ENCODE measurements at regions not wholly inside any gene's neighbourhood (a gene's known extent, or its start where the extent isn't known, plus 50 kb on each side); places are given as distances from the start of the nearest gene placed in this dataset.
A peak's percentile ranks its signal among the peaks of the same experiment; 100 is the strongest.

GRCh38 chr3:10565814-10566213, 60.4 kb upstream of the ATP2B2 start:
- DNase-seq (no peak), ATAC-seq (no peak)
- Histone ChIP-seq H3K27ac (no peak overlapping the region), H3K4me3 (no peak overlapping the region), H3K27me3 (ENCODE audit: insufficient read depth in 3 of 3, low read length in 2 of 3) (no peaks in the 10 kb centered on the region), H3K9me3 (no peaks in the 10 kb centered on the region), H3K4me1 (peaks cover 4% of the 10 kb centered on the region), H3K36me3 (ENCODE audit: insufficient read depth in 1 of 2, low read depth in 1 of 2) (no peaks in the 10 kb centered on the region)
- intact Hi-C loops (cut with DNase I), result no loop called here
- WGBS, 3 donors, result 66 to 83% (median 70%) methylated on average over 3 of the region's 3 CpGs
- TF ChIP-seq, protein P1, sequence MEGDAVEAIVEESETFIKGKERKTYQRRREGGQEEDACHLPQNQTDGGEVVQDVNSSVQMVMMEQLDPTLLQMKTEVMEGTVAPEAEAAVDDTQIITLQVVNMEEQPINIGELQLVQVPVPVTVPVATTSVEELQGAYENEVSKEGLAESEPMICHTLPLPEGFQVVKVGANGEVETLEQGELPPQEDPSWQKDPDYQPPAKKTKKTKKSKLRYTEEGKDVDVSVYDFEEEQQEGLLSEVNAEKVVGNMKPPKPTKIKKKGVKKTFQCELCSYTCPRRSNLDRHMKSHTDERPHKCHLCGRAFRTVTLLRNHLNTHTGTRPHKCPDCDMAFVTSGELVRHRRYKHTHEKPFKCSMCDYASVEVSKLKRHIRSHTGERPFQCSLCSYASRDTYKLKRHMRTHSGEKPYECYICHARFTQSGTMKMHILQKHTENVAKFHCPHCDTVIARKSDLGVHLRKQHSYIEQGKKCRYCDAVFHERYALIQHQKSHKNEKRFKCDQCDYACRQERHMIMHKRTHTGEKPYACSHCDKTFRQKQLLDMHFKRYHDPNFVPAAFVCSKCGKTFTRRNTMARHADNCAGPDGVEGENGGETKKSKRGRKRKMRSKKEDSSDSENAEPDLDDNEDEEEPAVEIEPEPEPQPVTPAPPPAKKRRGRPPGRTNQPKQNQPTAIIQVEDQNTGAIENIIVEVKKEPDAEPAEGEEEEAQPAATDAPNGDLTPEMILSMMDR (IDR thresholded peaks at IDR 0.05), result no peak

- peaks cover 4% of the 10 kb centered on the region for H3K4me1 ChIP-seq
- no peaks in the 10 kb centered on the region for H3K36me3 ChIP-seq (ENCODE audit: insufficient read depth in 1 of 2, low read depth in 1 of 2)
- H3K27me3 ChIP-seq (ENCODE audit: insufficient read depth in 3 of 3, low read length in 2 of 3), result no peaks in the 10 kb centered on the region
- intact Hi-C loops (cut with DNase I), result no loop called here
- no peak overlapping the region for H3K27ac ChIP-seq
- ATAC-seq (no peak), DNase-seq (no peak)
- no peaks in the 10 kb centered on the region for H3K9me3 ChIP-seq
- 95 to 96% (median 96%) methylated on average over 3 of the region's 3 CpGs for WGBS, 3 donors
- no peak overlapping the region for H3K4me3 ChIP-seq
- TF ChIP-seq, protein P1 (IDR thresholded peaks at IDR 0.05), result no peak
Observed at GRCh38 chr3:10566451-10566850, 61.1 kb upstream of the ATP2B2 start.

GRCh38 chr3:10568549-10568948, 63.2 kb upstream of the ATP2B2 start:
- Histone ChIP-seq H3K4me1 (peaks cover 4% of the 10 kb centered on the region), H3K4me3 (no peak overlapping the region), H3K9me3 (no peaks in the 10 kb centered on the region), H3K27ac (no peak overlapping the region), H3K36me3 (ENCODE audit: insufficient read depth in 1 of 2, low read depth in 1 of 2) (no peaks in the 10 kb centered on the region), H3K27me3 (ENCODE audit: insufficient read depth in 3 of 3, low read length in 2 of 3) (no peaks in the 10 kb centered on the region)
- WGBS, 3 donors, result 18 to 26% (median 20%) methylated on average over 5 of the region's 5 CpGs
- intact Hi-C loops (cut with DNase I), result no loop called here
- DNase-seq (no peak), ATAC-seq (no peak)
- TF ChIP-seq, protein P1 (IDR thresholded peaks at IDR 0.05), result no peak

GRCh38 chr3:10570196-10570946, 65.0 kb upstream of the ATP2B2 start:
- no peaks in the 10 kb centered on the region for H3K9me3 ChIP-seq
- whole genome bisulfite sequencing, 3 donors, result 60 to 71% (median 68%) methylated on average over 11 of the region's 11 CpGs
- intact Hi-C loops (cut with DNase I), result no loop called here
- TF ChIP-seq, protein P1 (IDR thresholded peaks at IDR 0.05), result no peak
- H3K4me3 ChIP-seq, result no peak overlapping the region
- H3K4me1 ChIP-seq, result peaks cover 4% of the 10 kb centered on the region
- no peaks in the 10 kb centered on the region for H3K27me3 ChIP-seq (ENCODE audit: insufficient read depth in 3 of 3, low read length in 2 of 3)
- DNase-seq (no peak), ATAC-seq (peak in 3 of 4 donors; percentile 53 to 62 (median 55))
- H3K27ac ChIP-seq, result no peak overlapping the region
- no peaks in the 10 kb centered on the region for H3K36me3 ChIP-seq (ENCODE audit: insufficient read depth in 1 of 2, low read depth in 1 of 2)
